HG03060 (cell line): ENCODE measurements at regions not wholly inside any gene's neighbourhood (a gene's known extent, or its start where the extent isn't known, plus 50 kb on each side); places are given as distances from the start of the nearest gene placed in this dataset.

Source experiments
- ATAC-seq: cut with Tn5 transposase; IDR thresholded peaks from one replicate; pipeline ENCODE4 v1.9.1; 2021; ENCODE audit warnings: low read depth, moderate number of reproducible peaks; ENCODE audit not compliant: unreplicated experiment

GRCh38 chr12:61308220-61308619 is 952.0 kb upstream of the USP15 start:
- no peak for ATAC-seq

DNA sequence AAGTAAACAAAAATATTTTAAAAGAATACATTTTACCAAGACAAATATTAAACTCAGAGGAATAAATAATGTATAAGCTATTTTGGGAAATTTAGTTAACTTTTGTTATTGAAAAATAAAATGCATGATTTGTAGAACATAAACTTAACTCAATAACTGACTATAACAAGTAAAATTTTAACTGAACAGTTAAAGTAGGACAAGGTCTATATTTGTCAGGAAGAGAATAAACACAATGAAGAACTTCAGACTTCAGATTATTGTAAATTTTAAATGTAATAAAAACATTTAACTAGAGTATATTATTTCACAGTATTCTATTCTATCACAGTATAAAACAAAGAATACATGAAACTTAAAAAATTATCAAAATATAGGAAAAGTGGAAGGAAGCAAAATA is 948.8 kb upstream of the USP15 start:
- no peak for ATAC-seq

DNA sequence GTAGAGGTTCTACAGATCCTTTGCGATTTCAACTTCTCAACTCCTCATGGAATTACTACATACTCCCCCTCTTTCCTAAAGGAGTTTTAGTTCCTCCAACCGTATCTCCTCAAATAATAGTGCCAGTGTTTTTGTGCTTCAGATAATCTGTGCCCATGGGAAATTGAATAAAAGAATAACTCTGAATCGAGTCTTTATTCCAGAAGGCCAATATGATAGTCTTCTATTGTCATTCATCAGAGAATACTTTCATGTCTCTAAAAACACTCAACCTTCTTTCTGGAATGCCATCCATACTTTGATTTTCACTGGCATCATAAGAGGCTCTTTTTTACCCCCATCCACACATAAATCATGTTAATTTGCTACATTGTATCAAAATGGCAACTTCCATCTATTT is 911.3 kb upstream of the USP15 start:
- no peak for ATAC-seq

GRCh38 chr12:61355105-61355504 is 905.1 kb upstream of the USP15 start:
- ATAC-seq, result no peak

GRCh38 chr12:61356485-61356884 is 903.7 kb upstream of the USP15 start:
- no peak for ATAC-seq

DNA sequence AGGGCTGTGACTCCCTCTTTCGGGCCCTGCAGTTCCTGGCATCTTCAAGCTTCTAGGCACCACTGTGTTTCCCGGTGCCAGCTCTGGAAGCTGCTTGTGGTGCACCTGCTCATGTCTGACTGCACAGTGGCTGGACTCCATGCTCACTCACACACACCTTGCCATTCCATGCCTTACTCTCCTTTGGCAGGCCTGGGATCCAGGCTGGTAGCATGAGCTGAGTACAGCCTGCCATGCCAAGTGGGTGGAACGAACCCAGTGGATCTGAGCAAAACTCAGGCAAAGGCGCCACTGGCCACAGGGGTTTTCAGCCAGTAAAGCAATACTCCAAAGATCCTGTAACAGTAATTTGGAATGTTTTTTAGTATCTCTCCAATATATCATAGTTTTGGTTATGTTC is 902.7 kb upstream of the USP15 start:
- no peak for ATAC-seq

DNA sequence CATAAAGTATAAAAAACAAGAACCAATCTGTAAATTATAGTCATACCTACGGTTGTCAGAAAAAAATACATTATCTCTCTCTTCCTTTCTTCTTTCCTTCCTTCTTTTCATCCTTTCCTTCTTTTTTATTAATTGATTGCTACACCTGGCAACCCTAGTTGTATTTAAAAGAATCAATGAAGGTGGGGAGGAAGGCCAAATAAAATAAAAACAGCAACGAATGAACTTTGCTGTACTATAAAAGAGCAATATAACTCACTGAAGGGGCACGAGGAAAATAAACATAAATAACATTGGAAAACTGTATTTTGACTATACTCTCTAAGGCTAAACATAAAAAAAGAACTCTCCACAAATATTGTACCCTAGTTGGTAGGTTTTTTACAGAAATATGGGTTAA is 898.2 kb upstream of the USP15 start:
- no peak for ATAC-seq

DNA sequence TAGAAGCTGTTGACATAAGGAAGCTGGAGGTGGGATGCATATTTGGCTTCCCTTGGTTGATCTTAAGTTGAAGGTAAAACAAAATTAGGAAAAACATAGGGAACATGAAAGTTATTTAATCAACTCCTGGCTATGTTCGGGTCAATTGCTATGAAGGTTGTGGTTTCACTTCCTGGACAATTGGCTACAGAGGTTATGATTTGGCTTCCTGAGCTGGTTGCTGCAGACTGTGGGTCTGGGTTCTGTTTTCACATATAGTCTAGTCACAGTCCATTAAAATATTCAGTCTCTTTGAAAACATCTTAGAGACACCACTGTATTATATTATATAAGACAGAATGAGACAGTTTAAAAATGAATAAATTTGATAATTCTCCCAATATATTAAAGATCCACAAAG is 895.2 kb upstream of the USP15 start:
- no peak for ATAC-seq

- ATAC-seq, result no peak
Observed at GRCh38 chr12:61367281-61367785, 892.9 kb upstream of the USP15 start.

DNA sequence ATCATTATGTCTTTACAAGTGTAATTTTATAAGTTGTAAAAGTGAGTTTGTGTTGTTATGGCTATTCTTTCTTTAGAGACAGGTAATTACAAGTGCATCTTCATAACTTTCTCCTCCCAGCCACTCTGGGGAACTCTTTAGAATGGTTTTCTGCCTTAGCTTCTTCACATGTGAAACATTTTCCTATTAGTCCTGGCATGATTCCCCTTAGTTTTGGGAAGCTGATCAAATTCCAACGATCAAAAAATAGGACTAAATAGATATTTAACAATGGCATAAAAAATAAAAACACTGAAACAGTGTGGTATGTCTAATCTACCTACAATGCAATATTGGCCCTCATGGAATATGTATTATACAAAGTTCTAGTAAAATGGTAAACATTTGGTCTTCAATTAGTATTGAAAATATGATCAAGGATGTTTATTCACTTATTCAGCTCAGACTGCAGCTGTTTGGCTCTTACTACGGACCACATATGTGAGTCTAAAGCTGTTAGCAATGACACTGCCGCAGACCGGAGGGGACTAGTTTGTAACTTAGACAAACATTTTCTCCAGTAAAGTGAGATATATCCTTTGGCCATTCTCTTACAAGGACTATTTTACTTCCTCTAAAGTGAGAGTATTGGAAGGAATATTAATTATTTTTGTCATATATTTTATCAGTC is 890.8 kb upstream of the USP15 start:
- ATAC-seq, result no peak

DNA sequence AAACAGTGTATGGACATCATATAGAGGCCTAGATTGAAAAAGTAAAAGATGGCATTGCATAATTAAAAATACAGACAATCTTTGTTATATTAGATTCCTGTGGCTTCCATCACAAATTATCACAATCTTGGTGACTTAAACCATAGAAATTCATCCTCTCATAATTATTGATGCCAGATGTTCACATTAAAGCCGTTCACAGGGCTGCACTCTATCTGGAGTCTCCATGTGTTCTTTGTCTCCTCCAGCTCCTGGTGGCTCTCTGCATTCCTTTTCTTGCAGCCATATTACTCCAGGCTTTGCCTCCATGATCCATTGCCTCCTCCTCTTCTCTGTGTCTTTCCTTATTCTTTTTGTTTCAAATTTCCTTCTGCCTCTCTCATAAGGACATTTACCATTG is 875.7 kb upstream of the USP15 start:
- no peak for ATAC-seq

DNA sequence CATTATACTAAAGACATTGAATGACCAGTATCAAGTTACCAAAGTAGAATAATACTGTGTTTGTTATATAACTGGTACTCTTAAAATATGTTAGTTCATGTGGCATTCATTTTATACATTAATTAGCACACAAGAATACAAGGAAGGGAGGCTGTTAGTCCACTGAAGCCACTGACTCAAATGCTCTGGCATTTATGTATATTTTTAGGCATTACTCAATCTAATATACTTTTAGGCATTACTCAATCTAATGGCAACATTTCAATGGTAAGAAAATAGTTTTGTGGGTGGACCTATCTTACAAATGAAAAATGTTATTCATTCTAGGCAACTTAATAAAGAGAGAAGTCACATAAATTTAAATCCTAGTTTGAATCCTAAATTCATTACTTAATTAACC is 874.4 kb upstream of the USP15 start:
- ATAC-seq, result no peak

DNA sequence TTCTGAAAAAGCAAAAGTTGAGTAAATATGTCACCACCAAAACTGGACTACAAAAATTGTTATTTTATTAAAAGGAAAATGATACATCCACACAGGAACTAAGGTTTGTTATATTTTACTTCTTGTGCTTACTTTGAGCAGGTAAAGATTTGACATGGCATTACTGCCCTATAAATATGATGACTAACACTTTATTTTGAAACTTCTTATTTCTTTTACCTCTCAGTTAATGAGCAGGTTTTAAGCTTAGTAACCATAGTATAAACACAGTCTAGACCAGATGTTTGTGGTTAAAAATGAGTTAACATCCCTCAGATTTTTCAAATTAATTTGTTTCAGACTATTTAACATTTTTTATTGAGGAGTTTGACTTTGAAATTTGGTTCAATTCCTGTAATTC is 862.5 kb upstream of the USP15 start:
- no peak for ATAC-seq

- no peak for ATAC-seq
Observed at GRCh38 chr12:61412201-61412600, 848.0 kb upstream of the USP15 start.

DNA sequence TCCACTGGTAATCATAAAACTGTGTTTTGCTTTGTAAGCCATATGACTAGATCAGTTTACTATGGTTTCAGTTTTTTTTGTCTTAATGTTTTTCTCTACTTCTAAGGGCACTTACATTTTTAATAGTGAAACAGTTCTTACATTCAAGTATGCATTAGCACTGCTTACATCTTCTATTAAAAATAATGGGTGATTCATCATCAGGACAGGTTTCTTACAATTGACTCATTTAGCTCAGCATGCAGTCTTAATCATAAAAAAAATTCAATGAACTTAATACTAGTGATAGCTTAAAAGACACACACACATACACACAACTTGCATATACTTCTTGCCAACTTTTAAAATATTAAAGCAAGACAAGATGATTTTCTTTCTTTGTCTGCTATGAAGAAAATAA is 845.7 kb upstream of the USP15 start:
- no peak for ATAC-seq

DNA sequence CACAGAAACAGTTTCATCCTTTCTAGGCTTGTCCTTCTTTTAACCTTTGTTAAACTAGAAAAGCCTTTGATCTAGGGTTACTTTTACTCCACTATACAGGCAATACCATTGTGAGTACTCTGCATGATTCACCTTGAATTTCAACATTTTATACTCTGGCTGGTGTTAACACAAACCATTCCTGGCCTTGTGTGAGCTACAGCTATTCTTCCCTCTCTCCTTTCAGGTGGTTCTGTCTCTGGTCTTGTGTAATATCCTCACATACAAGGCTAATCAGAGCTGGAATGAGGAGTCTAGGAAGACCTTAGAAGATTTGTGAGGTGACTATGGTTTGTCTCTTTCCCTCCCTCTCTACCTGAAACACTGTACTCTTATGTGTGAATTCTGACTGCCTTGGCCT is 837.4 kb upstream of the USP15 start:
- ATAC-seq, result no peak

DNA sequence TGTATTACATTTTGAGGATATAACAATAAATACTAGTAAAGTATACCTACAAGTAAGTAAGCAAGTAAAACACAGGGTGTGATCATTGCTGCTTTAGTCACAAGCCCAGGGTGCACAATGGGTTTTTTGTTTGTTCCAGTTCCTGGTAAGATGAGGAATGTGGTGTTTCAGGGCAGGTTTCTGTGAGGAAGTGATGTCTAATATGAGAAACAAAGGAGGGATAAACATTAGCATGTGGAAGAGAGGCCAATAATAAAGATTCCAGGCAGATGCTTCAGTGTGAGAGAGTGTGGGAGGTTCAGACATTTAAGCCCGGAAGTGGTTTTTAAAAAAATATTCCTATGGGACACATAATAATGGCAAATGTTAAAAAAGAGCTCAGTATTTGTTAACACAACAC is 808.1 kb upstream of the USP15 start:
- ATAC-seq, result no peak

DNA sequence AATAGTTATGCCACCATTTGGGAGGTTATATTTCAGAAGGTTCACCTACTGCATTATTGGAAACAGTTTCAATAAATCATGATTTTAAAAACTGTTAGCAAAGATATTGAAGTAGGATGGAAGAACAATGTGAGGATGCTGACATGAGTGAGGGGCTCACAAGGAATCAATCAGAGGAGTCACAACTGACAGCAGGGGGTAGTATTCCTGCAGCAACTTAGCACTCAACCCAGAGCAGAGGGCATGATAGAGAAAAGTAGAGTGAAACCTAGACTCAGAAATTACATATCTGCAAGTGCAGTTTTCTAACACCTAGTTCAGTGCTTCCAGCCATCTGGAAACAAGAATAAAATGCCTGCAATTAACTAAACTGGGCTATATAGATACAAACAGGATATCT is 772.5 kb upstream of the USP15 start:
- ATAC-seq, result no peak

DNA sequence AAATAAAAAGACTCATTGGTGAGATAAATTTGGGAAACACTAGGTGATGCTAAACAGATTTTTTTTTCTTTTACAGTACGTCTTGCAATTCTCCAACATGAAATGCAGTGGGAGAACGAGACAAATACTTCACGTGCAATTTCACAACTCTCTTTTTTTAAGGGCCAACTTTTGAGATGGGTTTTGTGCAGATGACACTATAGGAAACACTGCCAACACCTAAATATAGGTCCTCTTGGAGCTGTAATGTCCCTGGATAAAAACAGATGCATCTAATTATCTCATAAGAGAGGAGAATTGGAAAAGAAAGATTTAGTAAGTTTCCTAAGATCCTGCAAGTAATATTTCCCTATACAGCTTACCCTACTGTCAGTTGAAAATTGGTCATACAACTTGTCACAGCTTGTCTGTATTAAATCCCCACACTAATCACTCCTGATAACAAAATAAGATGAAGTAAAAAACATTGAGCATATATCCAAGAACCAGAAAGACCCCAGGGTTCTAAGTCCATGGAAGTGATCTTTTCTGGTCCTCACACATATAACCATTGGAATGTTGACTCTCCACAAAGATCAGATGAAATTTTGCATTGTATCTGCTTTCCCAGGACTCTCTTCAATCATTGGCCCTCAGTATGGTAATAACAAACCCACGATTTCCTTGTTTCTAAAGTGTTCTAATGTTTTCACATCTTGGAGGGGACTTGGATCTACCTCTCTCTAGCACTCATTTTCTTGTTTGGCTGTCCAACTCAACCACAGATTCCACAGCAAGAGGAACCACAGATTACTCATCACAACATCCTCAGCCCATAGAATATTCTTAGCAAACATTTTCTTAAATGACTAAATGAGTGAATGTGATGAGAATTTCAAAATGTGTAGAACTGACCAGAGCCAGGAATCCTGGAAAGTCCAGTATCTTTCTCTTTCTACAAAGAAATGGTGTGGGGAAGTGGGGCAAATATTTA is 769.4 kb upstream of the USP15 start:
- ATAC-seq, result no peak

GRCh38 chr12:61502179-61502578 is 758.0 kb upstream of the USP15 start:
- no peak for ATAC-seq

GRCh38 chr12:61504396-61505080 is 755.7 kb upstream of the USP15 start:
- ATAC-seq, result no peak
